ENCODE measurements at regions not wholly inside any gene's neighbourhood (a gene's known extent, or its start where the extent isn't known, plus 50 kb on each side); places are given as distances from the start of the nearest gene placed in this dataset.

- no peak for DNase-seq
Observed at GRCh38 chr2:52222128-52222527, 1190.2 kb upstream of the NRXN1 start.

GRCh38 chr2:52220393-52220792 is 1188.5 kb upstream of the NRXN1 start:
- no peak for DNase-seq
- in situ Hi-C loops (cut with HindIII; ENCODE audit: low pct_ligation_motif_present, low pct_unique_long_range_greater_than_20kb, low sequenced_read_pairs), result no loop called here

More at GRCh38 chr2:52222128-52222527, 1190.2 kb upstream of the NRXN1 start:
- in situ Hi-C loops (cut with HindIII; ENCODE audit: low pct_ligation_motif_present, low pct_unique_long_range_greater_than_20kb, low sequenced_read_pairs), result no loop called here

- no peak for DNase-seq
- in situ Hi-C loops (cut with HindIII; ENCODE audit: low pct_ligation_motif_present, low pct_unique_long_range_greater_than_20kb, low sequenced_read_pairs), result no loop called here
Observed at GRCh38 chr2:52210611-52211010, 1178.7 kb upstream of the NRXN1 start.

GRCh38 chr2:52210161-52210560 is 1178.2 kb upstream of the NRXN1 start:
- no peak for DNase-seq
- in situ Hi-C loops (cut with HindIII; ENCODE audit: low pct_ligation_motif_present, low pct_unique_long_range_greater_than_20kb, low sequenced_read_pairs), result no loop called here

GRCh38 chr2:52194342-52194741 is 1162.4 kb upstream of the NRXN1 start:
- DNase-seq, result no peak
- in situ Hi-C loops (cut with HindIII; ENCODE audit: low pct_ligation_motif_present, low pct_unique_long_range_greater_than_20kb, low sequenced_read_pairs), result no loop called here

GRCh38 chr2:52193804-52194203 is 1161.9 kb upstream of the NRXN1 start:
- in situ Hi-C loops (cut with HindIII; ENCODE audit: low pct_ligation_motif_present, low pct_unique_long_range_greater_than_20kb, low sequenced_read_pairs), result no loop called here

GRCh38 chr2:52192656-52193055 is 1160.7 kb upstream of the NRXN1 start:
- in situ Hi-C loops (cut with HindIII; ENCODE audit: low pct_ligation_motif_present, low pct_unique_long_range_greater_than_20kb, low sequenced_read_pairs), result no loop called here

More at GRCh38 chr2:52193804-52194203, 1161.9 kb upstream of the NRXN1 start:
- DNase-seq, result no peak

GRCh38 chr2:52181080-52181479 is 1149.1 kb upstream of the NRXN1 start:
- DNase-seq, result no peak
- in situ Hi-C loops (cut with HindIII; ENCODE audit: low pct_ligation_motif_present, low pct_unique_long_range_greater_than_20kb, low sequenced_read_pairs), result no loop called here

More at GRCh38 chr2:52192656-52193055, 1160.7 kb upstream of the NRXN1 start:
- no peak for DNase-seq

GRCh38 chr2:52178845-52179244 is 1146.9 kb upstream of the NRXN1 start:
- DNase-seq, result no peak
- in situ Hi-C loops (cut with HindIII; ENCODE audit: low pct_ligation_motif_present, low pct_unique_long_range_greater_than_20kb, low sequenced_read_pairs), result no loop called here

- no peak for DNase-seq
- in situ Hi-C loops (cut with HindIII; ENCODE audit: low pct_ligation_motif_present, low pct_unique_long_range_greater_than_20kb, low sequenced_read_pairs), result no loop called here
Observed at GRCh38 chr2:52145005-52145404, 1113.1 kb upstream of the NRXN1 start.

- in situ Hi-C loops (cut with HindIII; ENCODE audit: low pct_ligation_motif_present, low pct_unique_long_range_greater_than_20kb, low sequenced_read_pairs), result no loop called here
- no peak for DNase-seq
Observed at GRCh38 chr2:52144590-52144989, 1112.7 kb upstream of the NRXN1 start.

GRCh38 chr2:52141076-52141475 is 1109.1 kb upstream of the NRXN1 start:
- in situ Hi-C loops (cut with HindIII; ENCODE audit: low pct_ligation_motif_present, low pct_unique_long_range_greater_than_20kb, low sequenced_read_pairs), result no loop called here
- no peak for DNase-seq

- DNase-seq, result no peak
- in situ Hi-C loops (cut with HindIII; ENCODE audit: low pct_ligation_motif_present, low pct_unique_long_range_greater_than_20kb, low sequenced_read_pairs), result no loop called here
Observed at GRCh38 chr2:52139241-52139640, 1107.3 kb upstream of the NRXN1 start.

GRCh38 chr2:52135235-52135634 is 1103.3 kb upstream of the NRXN1 start:
- in situ Hi-C loops (cut with HindIII; ENCODE audit: low pct_ligation_motif_present, low pct_unique_long_range_greater_than_20kb, low sequenced_read_pairs), result no loop called here
- DNase-seq, result no peak

GRCh38 chr2:52128081-52128480 is 1096.1 kb upstream of the NRXN1 start:
- DNase-seq, result no peak
- in situ Hi-C loops (cut with HindIII; ENCODE audit: low pct_ligation_motif_present, low pct_unique_long_range_greater_than_20kb, low sequenced_read_pairs), result no loop called here

GRCh38 chr2:52127527-52127926 is 1095.6 kb upstream of the NRXN1 start:
- in situ Hi-C loops (cut with HindIII; ENCODE audit: low pct_ligation_motif_present, low pct_unique_long_range_greater_than_20kb, low sequenced_read_pairs), result no loop called here
- DNase-seq, result no peak

GRCh38 chr2:52117299-52117698 is 1085.4 kb upstream of the NRXN1 start:
- in situ Hi-C loops (cut with HindIII; ENCODE audit: low pct_ligation_motif_present, low pct_unique_long_range_greater_than_20kb, low sequenced_read_pairs), result no loop called here
- no peak for DNase-seq

GRCh38 chr2:52115750-52116149 is 1083.8 kb upstream of the NRXN1 start:
- in situ Hi-C loops (cut with HindIII; ENCODE audit: low pct_ligation_motif_present, low pct_unique_long_range_greater_than_20kb, low sequenced_read_pairs), result no loop called here
- no peak for DNase-seq

GRCh38 chr2:52113338-52113737 is 1081.4 kb upstream of the NRXN1 start:
- no peak for DNase-seq
- in situ Hi-C loops (cut with HindIII; ENCODE audit: low pct_ligation_motif_present, low pct_unique_long_range_greater_than_20kb, low sequenced_read_pairs), result no loop called here

- in situ Hi-C loops (cut with HindIII; ENCODE audit: low pct_ligation_motif_present, low pct_unique_long_range_greater_than_20kb, low sequenced_read_pairs), result no loop called here
- DNase-seq, result no peak
Observed at GRCh38 chr2:52112141-52112540, 1080.2 kb upstream of the NRXN1 start.

GRCh38 chr2:52107124-52107523 is 1075.2 kb upstream of the NRXN1 start:
- in situ Hi-C loops (cut with HindIII; ENCODE audit: low pct_ligation_motif_present, low pct_unique_long_range_greater_than_20kb, low sequenced_read_pairs), result no loop called here

More at GRCh38 chr2:52107124-52107523, 1075.2 kb upstream of the NRXN1 start:
- DNase-seq, result no peak
